AG09319 (cell line): ENCODE measurements at regions not wholly inside any gene's neighbourhood (a gene's known extent, or its start where the extent isn't known, plus 50 kb on each side); places are given as distances from the start of the nearest gene placed in this dataset.

Experiments
- DNase-seq: peaks from one replicate; pipeline ENCODE4 v3.0.0-alpha.2; 2010; ENCODE audit warnings: low read depth; ENCODE audit errors: extremely low read depth
- CTCF ChIP-seq: IDR thresholded peaks from 2 replicates; pipeline ENCODE4 v1.5.1; 2011; ENCODE audit warnings: low read depth, mild to moderate bottlenecking, inconsistent platforms, low read length, moderate library complexity

- DNase-seq, result no peak
- TF ChIP-seq CTCF, result no peak
Observed at GRCh38 chr19:30744741-30745475, 372.7 kb downstream of the ZNF536 start.

DNA sequence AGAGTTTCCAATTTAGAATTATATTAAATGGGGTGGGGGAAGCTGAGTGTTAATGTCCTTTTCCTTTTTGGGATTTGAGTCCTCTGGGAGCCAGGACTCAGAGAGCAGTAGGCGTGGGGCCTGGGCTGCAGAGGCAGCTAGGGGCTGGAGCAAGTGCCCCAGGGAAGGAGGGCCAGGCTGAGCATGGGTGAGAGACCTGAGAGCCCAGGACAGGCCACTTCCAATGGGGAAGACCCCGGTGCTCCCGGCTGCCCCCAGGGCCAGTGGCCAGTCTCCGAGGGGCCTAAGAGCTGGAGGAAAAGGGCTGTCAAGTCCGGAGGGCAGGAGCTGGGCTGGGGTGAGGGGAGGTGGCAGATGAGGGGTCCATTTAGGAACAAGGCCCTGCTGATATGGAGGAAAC is 371.5 kb downstream of the ZNF536 start:
- TF ChIP-seq CTCF, result no peak
- DNase-seq, result no peak

DNA sequence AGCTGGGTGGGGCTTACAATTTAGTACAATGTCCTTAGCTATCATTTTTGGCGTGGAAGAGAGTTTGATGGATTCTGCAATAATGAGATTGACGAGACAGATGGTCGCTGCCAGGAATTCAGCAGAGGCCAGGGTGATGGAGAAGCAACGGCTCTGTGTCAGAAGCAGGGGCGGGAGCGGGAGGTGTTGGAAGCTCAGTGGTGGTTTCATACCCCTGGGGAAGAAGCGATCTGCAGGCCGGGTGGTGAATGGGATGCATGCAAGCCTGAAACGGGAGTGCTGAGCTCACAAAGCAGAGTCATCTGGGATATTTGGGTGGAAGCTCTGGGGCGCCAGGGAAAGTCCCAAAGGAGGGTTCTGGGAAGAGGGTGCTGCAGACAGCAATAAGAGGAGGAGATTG is 370.8 kb downstream of the ZNF536 start:
- no peak for DNase-seq
- TF ChIP-seq CTCF, result no peak

DNA sequence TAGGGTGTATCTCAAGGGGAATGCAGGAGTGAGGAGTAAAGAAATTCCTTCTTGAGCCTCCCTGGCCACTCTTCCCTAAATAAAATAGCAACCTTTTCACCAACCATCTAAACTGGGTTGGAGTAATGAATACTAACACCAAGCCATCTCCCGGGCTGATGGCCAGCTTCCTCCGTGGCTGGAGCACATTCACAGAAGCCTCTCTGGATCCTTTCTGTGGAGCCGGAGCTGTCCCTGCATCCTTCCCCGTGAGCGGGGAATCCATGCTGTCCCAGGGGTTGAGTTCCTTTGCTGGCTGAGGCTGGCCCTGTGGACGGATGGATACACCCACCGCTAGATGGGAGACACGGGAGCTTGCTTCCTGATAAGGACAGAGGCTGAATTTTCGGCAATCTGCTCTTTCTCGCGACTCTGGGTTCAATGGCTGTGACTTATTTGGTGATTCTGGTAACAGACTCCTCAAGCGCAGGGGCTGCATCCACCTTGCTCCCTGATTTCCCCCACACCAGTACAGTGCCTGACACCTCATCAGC is 370.3 kb downstream of the ZNF536 start:
- no peak for TF ChIP-seq CTCF
- DNase-seq, result no peak

- no peak for TF ChIP-seq CTCF
- DNase-seq, result no peak
Observed at GRCh38 chr19:30741566-30741965, 369.4 kb downstream of the ZNF536 start.

DNA sequence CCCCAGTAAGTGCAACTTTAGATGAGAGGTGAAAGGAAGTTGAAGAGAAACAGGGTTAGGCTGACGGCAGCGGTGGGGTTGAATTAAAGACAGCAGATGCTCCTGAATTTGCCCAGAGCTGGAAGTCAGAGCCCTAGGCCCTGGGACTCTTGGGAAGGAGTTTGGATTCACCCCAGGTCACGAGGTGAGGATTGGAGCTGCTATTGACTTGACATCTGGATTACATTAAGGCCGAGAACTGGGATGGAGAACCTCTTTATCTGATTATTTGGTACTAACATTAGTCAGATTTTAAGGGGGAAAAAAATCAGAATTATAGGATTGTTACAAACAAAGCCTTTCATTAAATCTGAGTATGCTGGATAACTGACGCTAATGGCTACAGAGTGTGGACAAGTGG is 367.2 kb downstream of the ZNF536 start:
- TF ChIP-seq CTCF, result no peak
- no peak for DNase-seq

GRCh38 chr19:30738047-30738446 is 365.9 kb downstream of the ZNF536 start:
- no peak for DNase-seq
- no peak for TF ChIP-seq CTCF
